ENCODE measurements at regions not wholly inside any gene's neighbourhood (a gene's known extent, or its start where the extent isn't known, plus 50 kb on each side); places are given as distances from the start of the nearest gene placed in this dataset.

- no peak for TF ChIP-seq ZZZ3 (CRISPR knock-in tag; IDR thresholded peaks at IDR 0.05; ENCODE audit: borderline replicate concordance)
Observed at GRCh38 chr22:48595511-48595905, 1232.2 kb downstream of the BRD1 start (continued).

- Histone ChIP-seq H3K36me3 (replicated peaks in 1 of 2; ENCODE audit: control insufficient read depth in 1 of 2, insufficient read depth in 2 of 2, low read length in 2 of 2) (no peaks in the 10 kb centered on the region), H3K4me3 (replicated peaks in 1 of 3; ENCODE audit: insufficient read depth in 1 of 3, low read depth in 2 of 3, low read length in 3 of 3) (no peak overlapping the region), H2AFZ (ENCODE audit: low read length) (no peak overlapping the region), H3K9me3 (ENCODE audit: low read length) (peaks cover 9% of the 10 kb centered on the region; the same call in 1 of the 2 replicates), H4K20me1 (ENCODE audit: insufficient read depth, low read length) (no peaks in the 10 kb centered on the region), H3K27me3 (ENCODE audit: control insufficient read depth in 1 of 2, insufficient read depth in 2 of 2, low read length in 2 of 2) (no peaks in the 10 kb centered on the region), H3K4me2 (ENCODE audit: low read depth, low read length) (no peak overlapping the region), H3K27ac (ENCODE audit: extremely low read length, insufficient read depth, low read length) (no peak overlapping the region), H3K79me2 (ENCODE audit: insufficient read depth, low read length) (no peaks in the 10 kb centered on the region), H3K9ac (ENCODE audit: insufficient read depth, low read depth, low read length) (no peak overlapping the region), H3K4me1 (ENCODE audit: insufficient read depth, low read length) (no peaks in the 10 kb centered on the region)
- WGBS (ENCODE audit: low lambda C conversion rate): 52% methylated on average over 12 of the region's 19 CpGs
- intact Hi-C loops (cut with micrococcal nuclease; ENCODE audit: unreplicated experiment): no loop called here
- BruUV-seq (replicated peaks): no TSS peak
- ATAC-seq: no peak
- ChIA-PET CTCF (ENCODE audit: low intra/inter-chr PET ratio, low total read pairs) (no interaction called here), POLR2A (no interaction called here)
- TF ChIP-seq REL (CRISPR knock-in tag; conservative IDR thresholded peaks at IDR 0.05): no peak
- no peak for TF ChIP-seq MED1 (CRISPR knock-in tag; IDR thresholded peaks at IDR 0.05)
- no peak for TF ChIP-seq YEATS4 (CRISPR knock-in tag; IDR thresholded peaks at IDR 0.05; ENCODE audit: borderline replicate concordance)
- no peak for TF ChIP-seq MTA3 (CRISPR knock-in tag; IDR thresholded peaks at IDR 0.05)
- TF ChIP-seq ETS1 (CRISPR knock-in tag; IDR thresholded peaks at IDR 0.05): no peak
- TF ChIP-seq BRCA1 (CRISPR knock-in tag; IDR thresholded peaks at IDR 0.05): no peak
- TF ChIP-seq ZNF879 (CRISPR knock-in tag; IDR thresholded peaks at IDR 0.05): no peak
- no peak for TF ChIP-seq HOMEZ (CRISPR knock-in tag; IDR thresholded peaks at IDR 0.05; ENCODE audit: low read depth)
- no peak for TF ChIP-seq ATF1 (CRISPR knock-in tag; IDR thresholded peaks at IDR 0.05)
- no peak for TF ChIP-seq DMAP1 (CRISPR knock-in tag; IDR thresholded peaks at IDR 0.05)
- no peak for TF ChIP-seq PATZ1 (CRISPR knock-in tag; IDR thresholded peaks at IDR 0.05)
- TF ChIP-seq DMTF1 (CRISPR knock-in tag; IDR thresholded peaks at IDR 0.05): no peak
- DNase-seq (ENCODE audit: low spot score): no peak
- in situ Hi-C loops (cut with HindIII; ENCODE audit: extremely low pct_ligation_motif_present, low pct_unique_long_range_greater_than_20kb): no loop called here
- no peak for FAIRE-seq
Observed at GRCh38 chr22:48594757-48595510, 1232.7 kb downstream of the BRD1 start.

All from HepG2 (cell line).